Fibroblast of lung (primary cell): ENCODE measurements at regions not wholly inside any gene's neighbourhood (a gene's known extent, or its start where the extent isn't known, plus 50 kb on each side); places are given as distances from the start of the nearest gene placed in this dataset.

ENCODE experiments used
- DNase-seq, 2 donors: peaks; one replicate each; pipeline versions ENCODE4 v3.0.0 to v3.0.0-alpha.2; 2010; ENCODE audit warnings: low read depth in 2 of 2
- H2AFZ ChIP-seq: 2 replicates; pipeline ENCODE4 v1.5.1; 2012; ENCODE audit warnings: low read length, control low read depth, inconsistent platforms
- H3K27ac ChIP-seq: 2 replicates; pipeline ENCODE4 v1.5.1; 2011; ENCODE audit warnings: low read length, control low read depth; ENCODE audit not compliant: insufficient read depth
- H3K27me3 ChIP-seq: 2 replicates; pipeline ENCODE4 v1.5.1; 2011; ENCODE audit warnings: mild to moderate bottlenecking, low read length; ENCODE audit not compliant: control insufficient read depth, insufficient read depth
- H3K36me3 ChIP-seq: 2 replicates; pipeline ENCODE4 v1.5.1; 2011; ENCODE audit warnings: low read length; ENCODE audit not compliant: control insufficient read depth, insufficient read depth
- H3K4me1 ChIP-seq: 2 replicates; pipeline ENCODE4 v1.5.1; 2011; ENCODE audit warnings: low read length; ENCODE audit not compliant: control insufficient read depth, insufficient read depth; ENCODE audit errors: extremely low read depth
- H3K4me2 ChIP-seq: 2 replicates; pipeline ENCODE4 v1.5.1; 2011; ENCODE audit warnings: low read length, control low read depth; ENCODE audit not compliant: insufficient read depth; ENCODE audit errors: extremely low read depth
- H3K4me3 ChIP-seq, 4 experiments: fragments of 200-600 bp in 1 of 4; sonication (generic) in 1 of 4; replicated peaks in 1 of 4; 2 replicates each; pipeline ENCODE4 v1.5.1; 2011 to 2016; ENCODE audit warnings: low read length in 4 of 4, low read depth in 3 of 4, mild to moderate bottlenecking in 3 of 4, control low read depth in 2 of 4, inconsistent platforms in 1 of 4, mixed read lengths in 1 of 4; ENCODE audit not compliant: insufficient read depth in 1 of 4; ENCODE audit errors: control extremely low read depth in 1 of 4
- H3K79me2 ChIP-seq: 2 replicates; pipeline ENCODE4 v1.5.1; 2012; ENCODE audit warnings: mild to moderate bottlenecking, low read length, inconsistent platforms; ENCODE audit not compliant: control insufficient read depth, insufficient read depth
- H3K9ac ChIP-seq: 2 replicates; pipeline ENCODE4 v1.5.1; 2011; ENCODE audit warnings: mild to moderate bottlenecking, low read length, control low read depth; ENCODE audit not compliant: insufficient read depth
- H3K9me3 ChIP-seq: 2 replicates; pipeline ENCODE4 v1.5.1; 2012; ENCODE audit warnings: low read depth, low read length; ENCODE audit not compliant: control insufficient read depth, insufficient read depth
- H4K20me1 ChIP-seq: 2 replicates; pipeline ENCODE4 v1.5.1; 2011; ENCODE audit warnings: low read length; ENCODE audit not compliant: control insufficient read depth, insufficient read depth; ENCODE audit errors: extremely low read depth
- CTCF ChIP-seq, 2 donors: IDR thresholded peaks in 1 of 2; conservative IDR thresholded peaks in 1 of 2; 1 replicate in 1 of 2; 2 replicates in 1 of 2; pipeline ENCODE4 v1.5.1; 2011 to 2012; ENCODE audit warnings: low read length in 2 of 2, control low read depth in 1 of 2, inconsistent platforms in 1 of 2, low read depth in 1 of 2, mild to moderate bottlenecking in 1 of 2
- EZH2 ChIP-seq: IDR thresholded peaks from 2 replicates; pipeline ENCODE4 v1.5.1; 2012; ENCODE audit warnings: low read length, control low read depth, mild to moderate bottlenecking; ENCODE audit errors: missing control alignments

GRCh38 chr17:31690151-31690551 is 168.9 kb downstream of the COPRS start:
- Histone ChIP-seq H4K20me1 (no peaks in the 10 kb centered on the region), H3K4me1 (peaks cover 1% of the 10 kb centered on the region), H3K9ac (no peak overlapping the region), H3K36me3 (no peaks in the 10 kb centered on the region), H3K4me2 (no peak overlapping the region), H3K4me3 (no peak overlapping the region), H2AFZ (no peak overlapping the region), H3K27ac (no peak overlapping the region), H3K79me2 (no peaks in the 10 kb centered on the region), H3K27me3 (no peaks in the 10 kb centered on the region), H3K9me3 (no peaks in the 10 kb centered on the region)
- no peak for TF ChIP-seq EZH2
- no peak for TF ChIP-seq CTCF (conservative IDR thresholded peaks at IDR 0.05 in 1 of 2, IDR thresholded peaks at IDR 0.05 in 1 of 2; ENCODE audit: low read depth in 1 of 2, low read length in 2 of 2)
- peak; percentile 49 to 70 for DNase-seq

GRCh38 chr17:31688701-31689100 is 170.3 kb downstream of the COPRS start:
- H3K79me2 ChIP-seq: no peaks in the 10 kb centered on the region
- H3K9me3 ChIP-seq: no peaks in the 10 kb centered on the region
- no peaks in the 10 kb centered on the region for H3K36me3 ChIP-seq
- no peaks in the 10 kb centered on the region for H3K27me3 ChIP-seq
- H2AFZ ChIP-seq: no peak overlapping the region
- peak in 1 of 2 donors; percentile 29 for DNase-seq
- TF ChIP-seq EZH2: no peak
- no peak for TF ChIP-seq CTCF (conservative IDR thresholded peaks at IDR 0.05 in 1 of 2, IDR thresholded peaks at IDR 0.05 in 1 of 2; ENCODE audit: low read depth in 1 of 2, low read length in 2 of 2)
- H3K4me3 ChIP-seq: no peak overlapping the region
- H3K9ac ChIP-seq: no peak overlapping the region
- H3K27ac ChIP-seq: no peak overlapping the region
- H4K20me1 ChIP-seq: no peaks in the 10 kb centered on the region
- no peak overlapping the region for H3K4me2 ChIP-seq
- no peaks in the 10 kb centered on the region for H3K4me1 ChIP-seq

- Histone ChIP-seq H3K36me3 (no peaks in the 10 kb centered on the region), H3K4me2 (no peak overlapping the region), H3K4me1 (no peaks in the 10 kb centered on the region), H3K27ac (no peak overlapping the region), H2AFZ (no peak overlapping the region), H3K4me3 (no peak overlapping the region), H3K27me3 (no peaks in the 10 kb centered on the region), H3K9ac (no peak overlapping the region), H3K9me3 (no peaks in the 10 kb centered on the region), H3K79me2 (no peaks in the 10 kb centered on the region), H4K20me1 (no peaks in the 10 kb centered on the region)
- TF ChIP-seq CTCF (conservative IDR thresholded peaks at IDR 0.05 in 1 of 2, IDR thresholded peaks at IDR 0.05 in 1 of 2; ENCODE audit: low read depth in 1 of 2, low read length in 2 of 2): no peak
- DNase-seq: no peak
Observed at GRCh38 chr17:31687505-31688126, 171.4 kb downstream of the COPRS start.
